Left cardiac atrium (tissue), 4 donors: ENCODE measurements at regions not wholly inside any gene's neighbourhood (a gene's known extent, or its start where the extent isn't known, plus 50 kb on each side); places are given as distances from the start of the nearest gene placed in this dataset.

Experiments used
- ATAC-seq, 2 donors: fragments of 200-7000 bp; cut with Tn5 transposase; one replicate each; pipeline ENCODE4 v1.9.1; 2020; ENCODE audit warnings: mild to moderate bottlenecking in 2 of 2, moderate library complexity in 2 of 2
- DNase-seq: peaks from one replicate; pipeline ENCODE4 v3.0.0-alpha.2; 2020
- intact Hi-C, 2 donors: fragments of 100-400 bp; cut with DNase I; formaldehyde crosslinking; loops; one replicate each; pipeline versions ENCODE4 v1.14.1 to v1.15.1; 2022 to 2023
- donor health status: DM: no; HTN: yes; CAD: no.
- donor health status: DM: no; HTN: yes; CAD: no; lungs with severe emphysema.
- donor health status: DM: yes; HTN: yes; CAD: no.
- donor health status: Dilated cardiomyopathy.

DNA sequence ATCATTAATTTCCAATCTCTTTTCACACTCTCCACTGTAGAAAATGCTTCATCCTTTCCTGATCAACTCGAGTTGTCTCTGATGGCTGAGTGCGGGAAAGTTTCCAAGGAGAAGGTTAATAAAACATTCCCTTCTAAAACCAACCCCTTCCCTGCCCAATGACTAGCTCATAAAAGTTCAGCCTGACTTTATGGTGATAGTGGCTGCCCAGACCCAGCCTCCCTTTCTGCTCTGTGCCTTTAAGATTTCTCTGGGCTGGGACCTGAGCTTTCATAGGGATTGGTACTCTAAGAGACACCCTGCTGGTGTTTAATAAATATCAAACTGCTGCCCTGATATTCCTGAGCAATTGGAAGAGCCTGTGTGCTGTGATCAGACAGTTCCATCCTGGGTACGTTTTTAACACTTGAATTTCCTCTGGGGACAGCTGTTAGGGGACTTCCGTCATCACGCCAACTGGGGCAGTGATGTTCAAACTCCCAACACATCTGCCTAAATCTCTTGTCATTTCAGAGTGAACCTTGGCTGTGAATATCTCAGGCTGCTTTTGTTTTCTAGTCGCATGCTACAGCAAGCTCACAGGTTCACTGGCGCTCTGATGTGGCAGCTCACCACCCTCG, 195.0 kb upstream of the KIRREL3 start:
- intact Hi-C loops = no loop called here
- ATAC-seq = no peak

DNA sequence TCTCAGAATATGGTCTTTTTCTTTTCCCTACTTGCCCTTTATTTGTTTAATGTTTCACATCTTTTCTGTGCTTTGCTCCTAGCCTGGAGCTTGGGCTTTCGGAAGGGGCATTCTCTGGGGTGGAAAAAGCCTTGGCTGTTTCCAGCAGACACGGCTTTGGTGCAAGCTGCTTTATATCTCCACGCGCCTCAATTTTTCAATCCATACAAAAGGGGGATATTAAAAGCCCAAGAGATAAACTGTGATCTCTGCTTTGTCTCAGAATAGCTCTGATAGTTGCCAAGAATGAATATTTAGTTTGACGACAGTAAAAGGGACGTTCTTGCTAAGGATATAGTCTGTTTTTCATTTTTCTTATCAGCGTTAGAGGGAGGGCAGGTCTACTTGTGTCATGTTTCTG, 194.0 kb upstream of the KIRREL3 start:
- intact Hi-C loops = no loop called here
- ATAC-seq (no peak), DNase-seq (no peak)

More for the DNA sequence above, 195.0 kb upstream of the KIRREL3 start:
- DNase-seq = no peak

GRCh38 chr11:127193950-127194349, 193.4 kb upstream of the KIRREL3 start:
- ATAC-seq (no peak), DNase-seq (no peak)
- intact Hi-C loops = no loop called here

GRCh38 chr11:127191689-127192088, 191.1 kb upstream of the KIRREL3 start:
- no peak for DNase-seq
- no peak for ATAC-seq
- intact Hi-C loops = no loop called here

DNA sequence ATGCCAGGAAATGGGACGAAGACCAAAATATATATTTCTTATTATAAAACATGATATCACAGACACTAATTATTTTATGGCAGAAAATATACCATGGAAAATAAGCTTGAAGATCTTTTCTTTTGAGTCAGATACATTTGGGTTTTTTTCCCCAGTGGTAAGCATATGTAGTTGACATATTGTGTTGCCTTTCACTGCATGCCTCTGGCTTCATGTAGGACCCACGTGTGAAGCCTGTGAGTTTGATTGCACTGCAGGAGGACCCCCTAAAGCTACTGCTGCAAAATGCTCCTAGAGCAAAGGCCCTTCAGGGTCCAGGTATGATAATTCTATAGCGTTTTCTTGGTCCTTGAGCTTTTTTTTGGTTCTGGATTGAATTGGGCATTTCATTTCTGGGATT, 190.7 kb upstream of the KIRREL3 start:
- DNase-seq (no peak), ATAC-seq (no peak)
- intact Hi-C loops = no loop called here

- no peak for DNase-seq
- no peak for ATAC-seq
- intact Hi-C loops = no loop called here
Observed at GRCh38 chr11:127182586-127183203, 182.1 kb upstream of the KIRREL3 start.

GRCh38 chr11:127157225-127157624, 156.7 kb upstream of the KIRREL3 start:
- intact Hi-C loops = no loop called here
- no peak for ATAC-seq

DNA sequence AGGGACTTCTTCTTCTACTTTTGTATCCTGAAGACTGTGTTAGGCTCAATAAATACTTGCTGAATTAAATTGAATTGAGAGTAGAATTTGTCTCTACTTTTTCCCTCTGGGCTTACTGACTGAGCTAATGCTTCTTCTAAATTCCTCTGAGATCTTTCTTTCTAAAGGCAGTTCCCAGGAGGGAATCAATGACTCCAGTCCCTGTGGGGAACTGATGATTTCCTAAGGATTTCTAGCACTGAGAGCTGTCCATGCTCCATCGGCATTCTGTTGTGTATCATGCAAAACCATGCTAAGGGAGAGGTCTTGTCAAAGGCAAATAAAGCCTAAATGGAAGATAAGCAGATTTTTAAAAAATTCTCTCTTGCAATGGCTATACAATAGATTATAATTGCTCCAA, 148.8 kb upstream of the KIRREL3 start:
- DNase-seq (no peak), ATAC-seq (no peak)
- intact Hi-C loops = no loop called here

More at GRCh38 chr11:127157225-127157624, 156.7 kb upstream of the KIRREL3 start:
- DNase-seq = no peak

DNA sequence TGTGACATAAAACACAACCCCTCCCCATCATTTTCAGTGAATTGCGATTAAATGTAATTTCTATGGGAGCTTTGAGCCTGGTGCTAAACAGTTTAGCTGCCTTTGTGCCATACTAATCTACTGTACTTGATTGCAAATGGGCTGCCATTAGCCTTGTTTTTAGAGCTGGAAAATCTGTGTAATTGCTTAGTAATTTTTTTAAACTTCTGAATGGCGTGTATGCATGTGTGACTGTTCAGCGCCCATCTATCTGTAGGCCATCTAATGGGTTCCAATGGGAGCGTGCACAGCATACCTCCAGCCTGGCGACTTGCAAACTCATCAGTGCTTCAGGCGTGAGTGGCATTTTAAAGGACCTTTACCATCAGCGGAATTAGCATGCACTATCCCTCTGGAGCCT, 142.7 kb upstream of the KIRREL3 start:
- DNase-seq = no peak
- intact Hi-C loops = no loop called here
- ATAC-seq = no peak

GRCh38 chr11:127138613-127139012, 138.0 kb upstream of the KIRREL3 start:
- intact Hi-C loops = no loop called here
- ATAC-seq (no peak), DNase-seq (no peak)

- no peak for ATAC-seq
- DNase-seq = no peak
- intact Hi-C loops = no loop called here
Observed at GRCh38 chr11:127137771-127138280, 137.3 kb upstream of the KIRREL3 start.

- DNase-seq (no peak), ATAC-seq (no peak)
- intact Hi-C loops = no loop called here
Observed at GRCh38 chr11:127136438-127136837, 135.9 kb upstream of the KIRREL3 start.

- intact Hi-C loops = no loop called here
- no peak for ATAC-seq
- DNase-seq = no peak
Observed at GRCh38 chr11:127135256-127135655, 134.7 kb upstream of the KIRREL3 start.

DNA sequence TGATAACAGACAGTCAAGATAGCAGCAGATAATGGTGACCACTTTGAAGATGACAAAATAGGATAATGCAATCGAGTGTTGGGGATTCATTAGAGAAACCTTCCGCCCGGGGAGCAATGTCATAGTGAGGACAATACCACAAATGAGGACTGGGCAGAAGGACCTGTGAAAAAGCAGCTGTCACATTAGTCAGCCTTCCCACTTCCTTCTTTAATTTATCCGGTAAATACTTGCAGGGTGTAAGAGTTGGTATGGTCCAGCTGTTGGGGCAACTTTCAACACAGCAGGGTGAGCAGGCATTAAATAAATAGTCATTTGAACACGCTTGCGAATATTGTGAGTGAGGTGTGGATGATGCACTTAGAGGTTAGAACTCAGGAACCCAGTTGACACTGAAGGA, 132.5 kb upstream of the KIRREL3 start:
- intact Hi-C loops = no loop called here
- no peak for DNase-seq
- ATAC-seq = no peak

DNA sequence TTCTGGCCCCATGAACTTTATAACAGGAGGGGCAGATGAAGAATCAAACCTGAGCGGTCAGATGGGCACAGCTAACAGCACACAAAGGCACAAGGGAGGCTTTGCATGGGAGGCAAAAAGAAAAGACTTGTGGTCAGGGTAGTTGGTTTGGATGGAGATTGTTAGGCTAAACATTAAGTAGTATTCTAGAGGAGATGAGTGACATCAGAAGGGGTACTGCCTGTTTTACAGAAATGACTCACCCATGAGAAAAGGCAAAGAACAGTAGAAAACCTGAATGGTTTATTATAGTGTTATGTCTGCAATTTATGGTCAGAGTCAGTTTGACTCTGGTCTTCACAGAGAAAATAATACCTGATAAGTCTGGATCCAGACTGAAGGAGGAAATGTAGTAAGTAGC, 129.8 kb upstream of the KIRREL3 start:
- no peak for DNase-seq
- ATAC-seq = no peak
- intact Hi-C loops = no loop called here

DNA sequence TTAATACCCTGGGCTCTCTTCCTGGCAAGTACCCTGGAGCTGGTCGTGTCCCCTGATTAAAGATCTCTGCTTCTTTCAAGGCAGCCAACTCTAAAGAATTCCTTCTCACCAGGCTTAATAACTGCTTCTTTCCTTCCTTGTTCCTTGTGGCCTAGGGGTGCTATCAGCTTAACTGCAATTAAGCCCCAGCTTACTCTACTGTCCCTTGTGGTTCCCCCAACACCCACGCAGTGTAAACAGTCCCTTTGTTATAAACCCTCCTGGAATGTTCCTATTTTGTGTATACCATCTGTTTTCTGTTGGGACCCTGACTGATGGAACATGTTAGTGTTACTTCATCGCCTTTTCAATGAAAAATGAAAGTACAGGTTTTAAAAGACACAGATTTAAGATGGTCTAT, 126.4 kb upstream of the KIRREL3 start:
- DNase-seq (no peak), ATAC-seq (no peak)
- intact Hi-C loops = no loop called here

GRCh38 chr11:127119356-127119755, 118.8 kb upstream of the KIRREL3 start:
- DNase-seq (no peak), ATAC-seq (no peak)
- intact Hi-C loops = no loop called here

GRCh38 chr11:127118811-127119210, 118.2 kb upstream of the KIRREL3 start:
- DNase-seq (no peak), ATAC-seq (no peak)
- intact Hi-C loops = no loop called here

- intact Hi-C loops = no loop called here
Observed at GRCh38 chr11:127117231-127117739, 116.7 kb upstream of the KIRREL3 start.

GRCh38 chr11:127115844-127116243, 115.3 kb upstream of the KIRREL3 start:
- no peak for ATAC-seq
- intact Hi-C loops = no loop called here
- DNase-seq = no peak

More at GRCh38 chr11:127117231-127117739, 116.7 kb upstream of the KIRREL3 start:
- DNase-seq (no peak), ATAC-seq (no peak)

GRCh38 chr11:127114035-127114434, 113.5 kb upstream of the KIRREL3 start:
- intact Hi-C loops = no loop called here
- DNase-seq (no peak), ATAC-seq (no peak)
